HEK293 (cell line): ENCODE measurements at regions not wholly inside any gene's neighbourhood (a gene's known extent, or its start where the extent isn't known, plus 50 kb on each side); places are given as distances from the start of the nearest gene placed in this dataset.

Source experiments
- CTCF ChIA-PET: fragments of 350-600 bp; formaldehyde crosslinking; extraction: SDS; loops from one replicate; lab custom pipeline; 2021; ENCODE audit warnings: antibody characterized with exemption; lab: Yijun Ruan, JAX
- POLR2A ChIA-PET: fragments of 300-600 bp; formaldehyde crosslinking; extraction: SDS; loops from one replicate; lab custom pipeline; 2020; ENCODE audit warnings: antibody characterized with exemption, inconsistent platforms; lab: Yijun Ruan, JAX
- H3K27ac ChIP-seq: fragments of 200-500 bp; sonication (Bioruptor generic); 2 replicates; pipeline ENCODE4 v1.5.1; 2014; ENCODE audit warnings: low read depth, low read length, control low read depth, inconsistent platforms; ENCODE audit errors: extremely low read depth
- H3K36me3 ChIP-seq, 2 experiments: fragments of 200-500 bp in 1 of 2; sonication (Bioruptor generic) in 1 of 2; 1 replicate in 1 of 2; 2 replicates in 1 of 2; pipeline ENCODE4 v1.5.1; 2014 to 2017; ENCODE audit warnings: inconsistent platforms in 2 of 2, low read length in 2 of 2; ENCODE audit not compliant: control insufficient read depth in 2 of 2, insufficient read depth in 1 of 2
- H3K4me1 ChIP-seq: fragments of 200-500 bp; sonication (Bioruptor generic); 2 replicates; pipeline ENCODE4 v1.5.1; 2014; ENCODE audit warnings: mild to moderate bottlenecking, low read length, inconsistent platforms; ENCODE audit not compliant: control insufficient read depth, insufficient read depth
- H3K4me3 ChIP-seq: 2 replicates; pipeline ENCODE4 v1.5.1; 2011; ENCODE audit warnings: low read depth, mild to moderate bottlenecking, control low read depth, low read length, moderate library complexity
- H3K9me3 ChIP-seq: fragments of 200-500 bp; sonication (Bioruptor generic); 2 replicates; pipeline ENCODE4 v1.5.1; 2014; ENCODE audit warnings: low read depth, low read length, inconsistent platforms; ENCODE audit not compliant: control insufficient read depth, insufficient read depth
- BCL11A ChIP-seq: fragments of 450-650 bp; formaldehyde crosslinking; IDR thresholded peaks from 2 replicates; pipeline ENCODE4 v1.5.1; 2016; ENCODE audit warnings: low read depth, missing biosample characterization, missing genetic modification characterization
- BCL11B ChIP-seq: fragments of 450-650 bp; formaldehyde crosslinking; IDR thresholded peaks from 2 replicates; pipeline ENCODE4 v1.5.1; 2016; ENCODE audit warnings: low read depth, missing biosample characterization, missing genetic modification characterization
- GLI2 ChIP-seq: fragments of 450-650 bp; formaldehyde crosslinking; IDR thresholded peaks from 2 replicates; pipeline ENCODE4; 2017; ENCODE audit warnings: missing biosample characterization, missing genetic modification characterization, low read depth, borderline replicate concordance
- GLIS2 ChIP-seq: fragments of 450-650 bp; formaldehyde crosslinking; IDR thresholded peaks from 2 replicates; pipeline ENCODE4 v1.5.1; 2016; ENCODE audit warnings: missing biosample characterization, missing genetic modification characterization
- HOXD13 ChIP-seq: sonication (generic); formaldehyde crosslinking; IDR thresholded peaks from 2 replicates; pipeline ENCODE4 v1.8.0; 2022; ENCODE audit warnings: missing genetic modification reagents, borderline replicate concordance
- KLF8 ChIP-seq: fragments of 450-650 bp; formaldehyde crosslinking; IDR thresholded peaks from 2 replicates; pipeline ENCODE4 v1.5.1; 2016; ENCODE audit warnings: missing biosample characterization, missing genetic modification characterization
- KLF9 ChIP-seq: fragments of 450-650 bp; formaldehyde crosslinking; IDR thresholded peaks from 2 replicates; pipeline ENCODE4 v1.5.1; 2016; ENCODE audit warnings: missing biosample characterization, missing genetic modification characterization, low read depth
- PRDM4 ChIP-seq: fragments of 450-650 bp; formaldehyde crosslinking; IDR thresholded peaks from 2 replicates; pipeline ENCODE4 v1.5.1; 2017; ENCODE audit warnings: missing biosample characterization, missing genetic modification characterization
- SCRT2 ChIP-seq: fragments of 450-650 bp; formaldehyde crosslinking; IDR thresholded peaks from 2 replicates; pipeline ENCODE4 v1.5.1; 2016; ENCODE audit warnings: missing biosample characterization, missing genetic modification characterization
- YY1 ChIP-seq: fragments of 450-650 bp; formaldehyde crosslinking; IDR thresholded peaks from 2 replicates; pipeline ENCODE4 v1.5.1; 2018; ENCODE audit warnings: missing biosample characterization, missing genetic modification characterization
- ZFP37 ChIP-seq: fragments of 450-650 bp; formaldehyde crosslinking; IDR thresholded peaks from 2 replicates; pipeline ENCODE4 v1.5.1; 2016; ENCODE audit warnings: missing biosample characterization, missing genetic modification characterization
- ZFP41 ChIP-seq: fragments of 450-650 bp; formaldehyde crosslinking; IDR thresholded peaks from 2 replicates; pipeline ENCODE4 v1.5.1; 2016; ENCODE audit warnings: missing biosample characterization, missing genetic modification characterization, borderline replicate concordance
- ZNF133 ChIP-seq: fragments of 450-650 bp; formaldehyde crosslinking; IDR thresholded peaks from 2 replicates; pipeline ENCODE4 v1.5.1; 2016; ENCODE audit warnings: missing biosample characterization, missing genetic modification characterization
- ZNF148 ChIP-seq: fragments of 450-650 bp; formaldehyde crosslinking; IDR thresholded peaks from 2 replicates; pipeline ENCODE4 v1.5.0; 2017; ENCODE audit warnings: missing biosample characterization, missing genetic modification characterization, borderline replicate concordance
- ZNF202 ChIP-seq: fragments of 450-650 bp; formaldehyde crosslinking; IDR thresholded peaks from 2 replicates; pipeline ENCODE4 v1.5.1; 2016; ENCODE audit warnings: missing biosample characterization, missing genetic modification characterization, borderline replicate concordance
- ZNF433 ChIP-seq: fragments of 450-650 bp; formaldehyde crosslinking; IDR thresholded peaks from 2 replicates; pipeline ENCODE4 v1.5.1; 2016; ENCODE audit warnings: missing biosample characterization, missing genetic modification characterization, low read depth
- ZNF48 ChIP-seq: fragments of 450-650 bp; formaldehyde crosslinking; IDR thresholded peaks from 2 replicates; pipeline ENCODE4 v1.5.1; 2016; ENCODE audit warnings: missing biosample characterization, missing genetic modification characterization
- ZNF548 ChIP-seq: fragments of 450-650 bp; formaldehyde crosslinking; IDR thresholded peaks from 2 replicates; pipeline ENCODE4 v1.5.1; 2016; ENCODE audit warnings: missing biosample characterization, missing genetic modification characterization
- ZNF558 ChIP-seq: fragments of 450-650 bp; formaldehyde crosslinking; IDR thresholded peaks from 2 replicates; pipeline ENCODE4 v1.5.1; 2016; ENCODE audit warnings: missing biosample characterization, missing genetic modification characterization
- ZNF561 ChIP-seq: fragments of 450-650 bp; IDR thresholded peaks from 2 replicates; pipeline ENCODE4 v1.5.1; 2018; ENCODE audit warnings: missing biosample characterization, missing genetic modification characterization, borderline replicate concordance
- ZNF623 ChIP-seq: fragments of 450-650 bp; formaldehyde crosslinking; IDR thresholded peaks from 2 replicates; pipeline ENCODE4 v1.5.1; 2016; ENCODE audit warnings: missing biosample characterization, missing genetic modification characterization
- ZNF629 ChIP-seq: fragments of 450-650 bp; formaldehyde crosslinking; IDR thresholded peaks from 2 replicates; pipeline ENCODE4 v1.5.1; 2017; ENCODE audit warnings: missing biosample characterization, missing genetic modification characterization
- ZNF704 ChIP-seq: fragments of 450-650 bp; formaldehyde crosslinking; IDR thresholded peaks from 2 replicates; pipeline ENCODE4 v1.5.1; 2016; ENCODE audit warnings: missing biosample characterization, missing genetic modification characterization
- ZSCAN16 ChIP-seq: fragments of 450-650 bp; formaldehyde crosslinking; IDR thresholded peaks from 2 replicates; pipeline ENCODE4 v1.5.1; 2016; ENCODE audit warnings: missing biosample characterization, missing genetic modification characterization

DNA sequence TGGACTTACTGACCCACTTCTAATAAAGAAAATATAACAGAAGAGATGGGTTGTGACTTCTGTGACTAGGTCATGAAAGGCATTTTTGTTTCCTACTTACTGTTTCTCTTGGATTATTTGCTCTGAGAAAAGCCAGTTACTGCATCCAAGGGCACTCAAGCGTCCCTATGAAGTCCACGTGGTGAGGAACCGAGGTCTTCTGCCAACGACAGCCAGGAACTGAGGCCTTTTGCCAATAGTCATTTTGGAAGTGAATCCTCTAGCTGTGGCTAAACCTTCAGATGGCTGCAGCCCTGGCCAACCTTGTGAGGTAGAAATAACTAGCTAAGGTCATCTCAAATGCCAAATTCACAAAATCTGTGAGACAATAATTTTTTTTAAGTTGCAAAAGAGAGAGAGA, 449.8 kb upstream of the RGPD4 start:
- H3K9me3 ChIP-seq = no peaks in the 10 kb centered on the region
- no peak overlapping the region for H3K27ac ChIP-seq
- no peaks in the 10 kb centered on the region for H3K36me3 ChIP-seq
- POLR2A ChIA-PET = no interaction called here
- no peak overlapping the region for H3K4me3 ChIP-seq
- CTCF ChIA-PET = no interaction called here
- no peaks in the 10 kb centered on the region for H3K4me1 ChIP-seq
- TF ChIP-seq ZFP37 (tag by site-specific recombination) (no peak), SCRT2 (tag by site-specific recombination) (no peak), ZNF433 (no peak), ZNF548 (tag by site-specific recombination) (no peak), YY1 (tag by site-specific recombination) (no peak), ZNF704 (no peak)
- TF ChIP-seq, all 188 proteins: peak for 0

DNA sequence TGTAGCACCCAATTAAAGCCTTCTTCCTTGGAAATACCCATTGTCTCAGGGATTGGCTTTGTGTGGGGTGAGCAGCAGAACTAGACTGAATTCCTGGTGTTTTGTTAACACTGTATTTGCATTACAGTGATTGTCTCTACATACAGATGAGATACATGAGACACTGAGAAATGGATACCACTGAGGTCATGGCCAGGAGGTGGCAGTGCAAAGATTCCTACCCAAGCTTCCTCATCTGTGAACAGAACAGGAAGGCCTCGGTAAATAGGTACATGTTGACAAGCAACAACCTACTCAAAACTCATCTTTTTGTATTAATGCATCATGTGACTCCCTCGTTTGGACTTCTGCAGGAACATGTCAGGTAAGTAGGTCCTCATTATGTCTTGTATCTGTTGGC, 445.8 kb upstream of the RGPD4 start:
- no peak overlapping the region for H3K4me3 ChIP-seq
- ChIA-PET POLR2A (no interaction called here), CTCF (no interaction called here)
- no peak for TF ChIP-seq PRDM4 (tag by site-specific recombination)
- no peak for TF ChIP-seq ZFP41 (tag by site-specific recombination)
- no peak overlapping the region for H3K27ac ChIP-seq
- no peaks in the 10 kb centered on the region for H3K36me3 ChIP-seq
- H3K4me1 ChIP-seq = no peaks in the 10 kb centered on the region
- H3K9me3 ChIP-seq = no peaks in the 10 kb centered on the region

DNA sequence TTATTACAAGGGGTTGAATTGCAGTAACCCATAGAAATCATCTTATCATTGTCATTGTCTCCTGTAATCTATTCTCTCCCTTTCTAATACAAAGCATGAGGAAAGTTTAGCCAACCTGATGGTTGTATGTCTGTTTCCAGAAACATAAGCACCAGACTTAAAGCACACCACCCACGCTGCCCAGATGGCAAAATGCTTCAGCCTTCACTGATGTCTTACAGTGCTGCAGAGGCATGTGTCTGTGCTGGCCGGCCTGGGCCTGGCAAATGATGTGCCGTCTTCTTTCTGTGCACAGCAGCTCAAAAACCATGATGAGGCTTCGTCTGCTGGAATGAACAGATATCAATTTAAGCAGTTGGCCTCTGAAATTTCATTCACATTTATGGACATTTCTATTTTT, 443.0 kb upstream of the RGPD4 start:
- TF ChIP-seq BCL11B (tag by site-specific recombination) (no peak), GLIS2 (tag by site-specific recombination) (no peak), GLI2 (tag by site-specific recombination) (no peak), ZNF148 (no peak), KLF8 (tag by site-specific recombination) (no peak), ZNF133 (tag by site-specific recombination) (no peak), HOXD13 (CRISPR knock-in tag) (no peak), KLF9 (tag by site-specific recombination) (no peak), ZNF48 (tag by site-specific recombination) (no peak), ZNF623 (tag by site-specific recombination) (no peak), ZNF561 (tag by site-specific recombination) (no peak), ZNF202 (no peak), ZSCAN16 (no peak), ZNF629 (tag by site-specific recombination) (no peak), ZFP37 (tag by site-specific recombination) (no peak), BCL11A (tag by site-specific recombination) (no peak), ZNF558 (tag by site-specific recombination) (no peak)
- Histone ChIP-seq H3K4me1 (no peaks in the 10 kb centered on the region), H3K4me3 (no peak overlapping the region), H3K27ac (no peak overlapping the region), H3K36me3 (no peaks in the 10 kb centered on the region), H3K9me3 (no peaks in the 10 kb centered on the region)
- ChIA-PET CTCF (no interaction called here), POLR2A (no interaction called here)
